Body of pancreas (tissue), 4 donors: ENCODE measurements at regions not wholly inside any gene's neighbourhood (a gene's known extent, or its start where the extent isn't known, plus 50 kb on each side); places are given as distances from the start of the nearest gene placed in this dataset. TPM values are rescaled to one million over a fixed set of nuclear protein-coding genes. Genes with fewer than 3 reads are reported as not detected.

Source experiments
- ATAC-seq: fragments of 150-250 bp; one replicate; pipeline ENCODE4 v1.9.1; 2016
- DNase-seq, 4 donors: peaks; one replicate each; pipeline ENCODE4 v3.0.0-alpha.2; 2019
- H3K27ac ChIP-seq, 4 donors: fragments of 200-600 bp; sonication (generic); 1 replicate in 3 of 4; 2 replicates in 1 of 4; pipeline versions ENCODE4 v1.5.1 to v1.6.1; 2016 to 2019; ENCODE audit warnings: mild to moderate bottlenecking in 1 of 4, mixed read lengths in 1 of 4, moderate library complexity in 1 of 4
- H3K27me3 ChIP-seq, 2 donors: fragments of 200-600 bp; sonication (generic); one replicate each; pipeline ENCODE4 v1.6.0; 2016; ENCODE audit warnings: mild to moderate bottlenecking in 1 of 2
- H3K36me3 ChIP-seq, 2 donors: fragments of 200-600 bp; sonication (generic); replicated peaks in 1 of 2; 2 replicates each; pipeline ENCODE4 v1.5.1; 2016; ENCODE audit warnings: low read depth in 2 of 2; ENCODE audit not compliant: insufficient read depth in 1 of 2
- H3K4me1 ChIP-seq: fragments of 200-600 bp; sonication (generic); one replicate; pipeline ENCODE4 v1.6.0; 2016
- H3K4me3 ChIP-seq, 2 donors: fragments of 200-600 bp; sonication (generic); 1 replicate in 1 of 2; 2 replicates in 1 of 2; pipeline ENCODE4 v1.5.1; 2016 to 2019
- H3K9me3 ChIP-seq, 3 donors: fragments of 200-600 bp; sonication (generic); 1 replicate in 2 of 3; 2 replicates in 1 of 3; pipeline ENCODE4 v1.5.1; 2016
- CTCF ChIP-seq, 7 experiments: fragments of 450-650 bp in 4 of 7; fragments of 200-600 bp in 3 of 7; sonication (generic) in 3 of 7; IDR thresholded peaks; one replicate each; pipeline ENCODE4 v1.5.1; 2016 to 2019; ENCODE audit warnings: antibody characterized with exemption in 7 of 7
- POLR2A ChIP-seq, 3 donors: fragments of 450-650 bp; IDR thresholded peaks; one replicate each; pipeline ENCODE4 v1.6.1; 2016; ENCODE audit warnings: antibody characterized with exemption in 3 of 3, mild to moderate bottlenecking in 2 of 3
- WGBS, 2 donors: methylation state at CpG; one replicate each; pipeline ENCODE4 v1.1.5; 2017; 5-methylcytosine and 5-hydroxymethylcytosine counted together
- intact Hi-C: fragments of 100-400 bp; cut with DNase I; formaldehyde crosslinking; loops from one replicate; pipeline ENCODE4 v1.15.1; 2023
- small RNA-seq: library from RNA; depleted of rRNA; stranded (forward); fragments of <200 nt; gene quantifications from one replicate; pipeline ENCODE3, GENCODE V24; 2016

GRCh38 chr21:17889171-17889570, 70.0 kb upstream of the C21orf91 start:
- WGBS, 2 donors, result 24 to 25% methylated on average over 1 of the region's 1 CpG
- H3K27me3 ChIP-seq, result no peaks in the 10 kb centered on the region
- no peaks in the 10 kb centered on the region for H3K4me1 ChIP-seq
- H3K27ac ChIP-seq, result no peak overlapping the region
- DNase-seq (no peak), ATAC-seq (no peak)
- H3K4me3 ChIP-seq, result no peak overlapping the region
- intact Hi-C loops, result no loop called here
- H3K9me3 ChIP-seq, result no peaks in the 10 kb centered on the region
- TF ChIP-seq POLR2A (IDR thresholded peaks at IDR 0.05) (no peak), CTCF (IDR thresholded peaks at IDR 0.05) (no peak)
- no peaks in the 10 kb centered on the region for H3K36me3 ChIP-seq

DNA sequence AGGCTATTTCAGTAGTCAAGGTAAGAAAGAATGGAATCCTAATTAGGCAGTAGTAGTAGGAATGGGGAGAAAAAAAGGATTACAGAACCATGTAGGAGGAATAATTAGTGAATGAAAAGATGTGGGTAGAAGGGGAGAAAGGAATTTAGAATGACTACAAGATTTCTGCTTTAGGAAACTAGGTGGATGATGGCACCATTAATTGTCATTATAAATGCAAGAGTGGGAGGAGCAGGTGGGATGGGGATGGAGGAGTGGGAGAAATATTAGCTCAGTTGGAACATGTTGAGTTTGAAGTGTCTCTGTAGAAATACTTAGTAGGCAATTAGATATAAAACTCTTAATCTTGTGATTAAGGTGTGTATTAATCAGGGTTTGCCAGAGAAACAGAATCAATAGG, 50.0 kb upstream of the C21orf91 start:
- H3K36me3 ChIP-seq, result no peaks in the 10 kb centered on the region
- intact Hi-C loops, result no loop called here
- H3K4me3 ChIP-seq, result no peak overlapping the region
- H3K27me3 ChIP-seq, result no peaks in the 10 kb centered on the region
- no peaks in the 10 kb centered on the region for H3K9me3 ChIP-seq
- no peak for DNase-seq
- H3K27ac ChIP-seq, result no peak overlapping the region
- H3K4me1 ChIP-seq, result no peaks in the 10 kb centered on the region
- TF ChIP-seq CTCF (IDR thresholded peaks at IDR 0.05), result no peak
- TF ChIP-seq POLR2A (IDR thresholded peaks at IDR 0.05), result no peak
- no peak for ATAC-seq

Small RNA genes lying in the stretch of these regions (small RNA-seq; reads per million reads assigned to genes)
- gene RPL37P3, result not detected
